Fibroblast of lung (primary cell): ENCODE measurements at regions not wholly inside any gene's neighbourhood (a gene's known extent, or its start where the extent isn't known, plus 50 kb on each side); places are given as distances from the start of the nearest gene placed in this dataset.

Experiments used
- DNase-seq, 2 donors: peaks; one replicate each; pipeline versions ENCODE4 v3.0.0 to v3.0.0-alpha.2; 2010; ENCODE audit warnings: low read depth in 2 of 2
- H2AFZ ChIP-seq: 2 replicates; pipeline ENCODE4 v1.5.1; 2012; ENCODE audit warnings: low read length, control low read depth, inconsistent platforms
- H3K27ac ChIP-seq: 2 replicates; pipeline ENCODE4 v1.5.1; 2011; ENCODE audit warnings: low read length, control low read depth; ENCODE audit not compliant: insufficient read depth
- H3K27me3 ChIP-seq: 2 replicates; pipeline ENCODE4 v1.5.1; 2011; ENCODE audit warnings: mild to moderate bottlenecking, low read length; ENCODE audit not compliant: control insufficient read depth, insufficient read depth
- H3K36me3 ChIP-seq: 2 replicates; pipeline ENCODE4 v1.5.1; 2011; ENCODE audit warnings: low read length; ENCODE audit not compliant: control insufficient read depth, insufficient read depth
- H3K4me1 ChIP-seq: 2 replicates; pipeline ENCODE4 v1.5.1; 2011; ENCODE audit warnings: low read length; ENCODE audit not compliant: control insufficient read depth, insufficient read depth; ENCODE audit errors: extremely low read depth
- H3K4me2 ChIP-seq: 2 replicates; pipeline ENCODE4 v1.5.1; 2011; ENCODE audit warnings: low read length, control low read depth; ENCODE audit not compliant: insufficient read depth; ENCODE audit errors: extremely low read depth
- H3K4me3 ChIP-seq, 4 experiments: fragments of 200-600 bp in 1 of 4; sonication (generic) in 1 of 4; replicated peaks in 1 of 4; 2 replicates each; pipeline ENCODE4 v1.5.1; 2011 to 2016; ENCODE audit warnings: low read length in 4 of 4, low read depth in 3 of 4, mild to moderate bottlenecking in 3 of 4, control low read depth in 2 of 4, inconsistent platforms in 1 of 4, mixed read lengths in 1 of 4; ENCODE audit not compliant: insufficient read depth in 1 of 4; ENCODE audit errors: control extremely low read depth in 1 of 4
- H3K79me2 ChIP-seq: 2 replicates; pipeline ENCODE4 v1.5.1; 2012; ENCODE audit warnings: mild to moderate bottlenecking, low read length, inconsistent platforms; ENCODE audit not compliant: control insufficient read depth, insufficient read depth
- H3K9ac ChIP-seq: 2 replicates; pipeline ENCODE4 v1.5.1; 2011; ENCODE audit warnings: mild to moderate bottlenecking, low read length, control low read depth; ENCODE audit not compliant: insufficient read depth
- H3K9me3 ChIP-seq: 2 replicates; pipeline ENCODE4 v1.5.1; 2012; ENCODE audit warnings: low read depth, low read length; ENCODE audit not compliant: control insufficient read depth, insufficient read depth
- H4K20me1 ChIP-seq: 2 replicates; pipeline ENCODE4 v1.5.1; 2011; ENCODE audit warnings: low read length; ENCODE audit not compliant: control insufficient read depth, insufficient read depth; ENCODE audit errors: extremely low read depth
- CTCF ChIP-seq, 2 donors: IDR thresholded peaks in 1 of 2; conservative IDR thresholded peaks in 1 of 2; 1 replicate in 1 of 2; 2 replicates in 1 of 2; pipeline ENCODE4 v1.5.1; 2011 to 2012; ENCODE audit warnings: low read length in 2 of 2, control low read depth in 1 of 2, inconsistent platforms in 1 of 2, low read depth in 1 of 2, mild to moderate bottlenecking in 1 of 2
- EZH2 ChIP-seq: IDR thresholded peaks from 2 replicates; pipeline ENCODE4 v1.5.1; 2012; ENCODE audit warnings: low read length, control low read depth, mild to moderate bottlenecking; ENCODE audit errors: missing control alignments

- Histone ChIP-seq H3K27ac (no peak overlapping the region), H3K4me2 (no peak overlapping the region), H3K9me3 (no peaks in the 10 kb centered on the region), H3K36me3 (no peaks in the 10 kb centered on the region), H2AFZ (peak overlapping the region; percentile 41), H3K9ac (no peak overlapping the region), H3K27me3 (no peaks in the 10 kb centered on the region), H3K79me2 (no peaks in the 10 kb centered on the region), H3K4me3 (no peak overlapping the region), H4K20me1 (no peaks in the 10 kb centered on the region), H3K4me1 (no peaks in the 10 kb centered on the region)
- TF ChIP-seq CTCF (conservative IDR thresholded peaks at IDR 0.05 in 1 of 2, IDR thresholded peaks at IDR 0.05 in 1 of 2; ENCODE audit: low read depth in 1 of 2, low read length in 2 of 2) (no peak), EZH2 (no peak)
- DNase-seq, result no peak
These were observed 447.1 kb downstream of the MDFIC start for GRCh38 chr7:115368998-115369397.

GRCh38 chr7:115363916-115364315, 442.0 kb downstream of the MDFIC start:
- Histone ChIP-seq H2AFZ (no peak overlapping the region), H3K9me3 (no peaks in the 10 kb centered on the region), H3K4me2 (no peak overlapping the region), H3K4me3 (no peak overlapping the region), H3K27ac (no peak overlapping the region), H3K36me3 (no peaks in the 10 kb centered on the region), H3K27me3 (no peaks in the 10 kb centered on the region), H3K9ac (no peak overlapping the region), H3K79me2 (no peaks in the 10 kb centered on the region), H4K20me1 (no peaks in the 10 kb centered on the region), H3K4me1 (no peaks in the 10 kb centered on the region)
- DNase-seq, result no peak
- TF ChIP-seq CTCF (conservative IDR thresholded peaks at IDR 0.05 in 1 of 2, IDR thresholded peaks at IDR 0.05 in 1 of 2; ENCODE audit: low read depth in 1 of 2, low read length in 2 of 2), result no peak
- no peak for TF ChIP-seq EZH2

GRCh38 chr7:115359955-115360354, 438.1 kb downstream of the MDFIC start:
- peak in 1 of 2 donors; percentile 26 for DNase-seq
- Histone ChIP-seq H3K27ac (no peak overlapping the region), H3K4me3 (no peak overlapping the region), H4K20me1 (no peaks in the 10 kb centered on the region), H3K4me2 (no peak overlapping the region), H3K4me1 (peaks cover 9% of the 10 kb centered on the region), H3K9me3 (no peaks in the 10 kb centered on the region), H3K9ac (no peak overlapping the region), H3K36me3 (no peaks in the 10 kb centered on the region), H2AFZ (no peak overlapping the region), H3K27me3 (no peaks in the 10 kb centered on the region), H3K79me2 (no peaks in the 10 kb centered on the region)
- TF ChIP-seq EZH2 (no peak), CTCF (conservative IDR thresholded peaks at IDR 0.05 in 1 of 2, IDR thresholded peaks at IDR 0.05 in 1 of 2; ENCODE audit: low read depth in 1 of 2, low read length in 2 of 2) (no peak)
